Neural cell (in vitro differentiated cells): ENCODE measurements at regions not wholly inside any gene's neighbourhood (a gene's known extent, or its start where the extent isn't known, plus 50 kb on each side); places are given as distances from the start of the nearest gene placed in this dataset.

Source experiments
- POLR2AphosphoS5 ChIP-seq: IDR thresholded peaks from 2 replicates; pipeline ENCODE4 v1.6.1; 2012
- RAD21 ChIP-seq: fragments of 450-650 bp; conservative IDR thresholded peaks from 2 replicates; pipeline ENCODE4 v1.6.1; 2014; ENCODE audit warnings: antibody characterized with exemption, mild to moderate bottlenecking, moderate library complexity
- SMC3 ChIP-seq: fragments of 450-650 bp; conservative IDR thresholded peaks from 2 replicates; pipeline ENCODE4 v1.6.1; 2014; ENCODE audit warnings: antibody characterized with exemption, mild to moderate bottlenecking, moderate library complexity; ENCODE audit not compliant: poor library complexity
- TF ChIP-seq, protein P1 (sequence below): fragments of 450-650 bp; IDR thresholded peaks from 2 replicates; pipeline ENCODE4 v1.5.1; 2014; ENCODE audit warnings: antibody characterized with exemption, mild to moderate bottlenecking, moderate library complexity; ENCODE audit not compliant: poor library complexity, severe bottlenecking

DNA sequence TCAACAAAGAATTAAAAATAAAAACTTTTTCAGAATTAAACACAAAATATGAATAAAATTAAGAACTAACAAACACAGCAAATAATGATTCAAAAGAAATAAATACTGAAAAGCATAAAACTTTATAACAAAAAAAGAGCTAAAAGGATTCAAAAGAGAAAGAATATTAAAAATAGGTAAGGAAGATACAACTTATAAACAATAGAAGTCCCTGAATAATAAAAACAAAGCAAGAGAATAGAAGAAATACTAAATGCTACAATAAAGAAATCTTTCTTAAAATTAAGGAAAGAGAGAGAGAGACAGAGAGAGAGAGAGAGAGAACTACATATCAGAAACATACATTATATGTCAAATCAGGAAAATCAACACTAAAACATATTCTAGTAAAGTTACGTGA lies 619.9 kb upstream of the SLIT2 start:
- TF ChIP-seq, protein P1, sequence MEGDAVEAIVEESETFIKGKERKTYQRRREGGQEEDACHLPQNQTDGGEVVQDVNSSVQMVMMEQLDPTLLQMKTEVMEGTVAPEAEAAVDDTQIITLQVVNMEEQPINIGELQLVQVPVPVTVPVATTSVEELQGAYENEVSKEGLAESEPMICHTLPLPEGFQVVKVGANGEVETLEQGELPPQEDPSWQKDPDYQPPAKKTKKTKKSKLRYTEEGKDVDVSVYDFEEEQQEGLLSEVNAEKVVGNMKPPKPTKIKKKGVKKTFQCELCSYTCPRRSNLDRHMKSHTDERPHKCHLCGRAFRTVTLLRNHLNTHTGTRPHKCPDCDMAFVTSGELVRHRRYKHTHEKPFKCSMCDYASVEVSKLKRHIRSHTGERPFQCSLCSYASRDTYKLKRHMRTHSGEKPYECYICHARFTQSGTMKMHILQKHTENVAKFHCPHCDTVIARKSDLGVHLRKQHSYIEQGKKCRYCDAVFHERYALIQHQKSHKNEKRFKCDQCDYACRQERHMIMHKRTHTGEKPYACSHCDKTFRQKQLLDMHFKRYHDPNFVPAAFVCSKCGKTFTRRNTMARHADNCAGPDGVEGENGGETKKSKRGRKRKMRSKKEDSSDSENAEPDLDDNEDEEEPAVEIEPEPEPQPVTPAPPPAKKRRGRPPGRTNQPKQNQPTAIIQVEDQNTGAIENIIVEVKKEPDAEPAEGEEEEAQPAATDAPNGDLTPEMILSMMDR, result no peak
- TF ChIP-seq POLR2AphosphoS5, result no peak
- TF ChIP-seq SMC3, result no peak
- no peak for TF ChIP-seq RAD21
